NCI-H2171 (cell line): ENCODE measurements at regions not wholly inside any gene's neighbourhood (a gene's known extent, or its start where the extent isn't known, plus 50 kb on each side); places are given as distances from the start of the nearest gene placed in this dataset.
"Not testable (repeated sequence)": the region's sequence is repeated elsewhere in the genome, so short reads cannot be mapped to it uniquely, and the experiment has no call there.

Experiments used
- DNase-seq: peaks from one replicate; lab custom pipeline; 2025; lab: John Stamatoyannopoulos, UW

DNA sequence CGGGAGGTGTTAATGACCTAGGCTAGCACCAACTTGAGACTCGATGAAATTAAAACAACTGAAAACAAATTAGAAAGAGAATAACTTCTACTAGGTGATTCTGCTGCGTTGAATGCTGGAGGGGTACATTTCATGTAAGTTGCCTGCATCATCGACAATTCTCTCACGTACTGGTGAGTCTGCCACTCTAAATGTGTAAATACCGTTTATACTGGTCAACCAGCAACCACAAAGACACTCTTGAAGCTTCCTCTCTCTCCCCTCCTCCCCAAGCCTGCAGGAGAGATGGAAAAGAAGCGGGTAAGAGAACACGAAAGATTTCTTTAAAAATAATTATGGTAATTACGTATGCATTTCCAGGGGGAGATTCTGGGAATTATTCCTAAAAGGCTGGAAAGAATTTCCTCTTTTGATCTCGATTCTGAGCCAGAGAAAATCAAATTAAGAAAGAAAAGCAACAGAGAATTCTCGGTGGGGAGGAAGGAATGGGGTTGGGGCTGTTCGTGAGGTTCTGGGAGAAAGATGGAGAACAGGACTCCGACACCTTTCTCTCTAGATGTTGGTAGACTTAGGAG, 68.6 kb upstream of the MRTFB start:
- no peak for DNase-seq

DNA sequence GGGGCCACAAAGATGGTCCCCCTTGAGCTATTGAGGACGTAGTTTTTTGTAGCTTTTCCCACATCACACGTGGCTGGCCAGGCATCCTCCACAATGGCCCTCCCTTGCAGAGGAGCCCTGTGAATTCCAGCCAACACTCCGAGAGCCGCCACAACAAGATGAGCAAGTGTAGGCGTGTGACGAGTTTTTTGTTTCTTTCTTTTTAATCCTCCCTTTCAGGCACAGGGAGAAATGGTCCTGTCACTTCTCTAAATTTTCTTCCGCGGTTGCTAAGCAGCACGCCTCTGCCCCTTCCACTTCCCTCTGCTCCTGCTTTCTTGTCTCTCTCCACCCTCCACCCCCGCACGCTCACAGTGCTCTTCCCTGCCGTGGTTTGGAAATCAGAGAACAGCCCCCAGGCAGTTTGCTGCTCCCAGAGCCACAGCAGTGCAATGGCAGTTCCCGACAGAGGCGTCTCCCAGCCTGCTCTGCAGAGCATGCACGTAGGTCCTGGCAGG, 68.0 kb upstream of the MRTFB start:
- DNase-seq: no peak

DNA sequence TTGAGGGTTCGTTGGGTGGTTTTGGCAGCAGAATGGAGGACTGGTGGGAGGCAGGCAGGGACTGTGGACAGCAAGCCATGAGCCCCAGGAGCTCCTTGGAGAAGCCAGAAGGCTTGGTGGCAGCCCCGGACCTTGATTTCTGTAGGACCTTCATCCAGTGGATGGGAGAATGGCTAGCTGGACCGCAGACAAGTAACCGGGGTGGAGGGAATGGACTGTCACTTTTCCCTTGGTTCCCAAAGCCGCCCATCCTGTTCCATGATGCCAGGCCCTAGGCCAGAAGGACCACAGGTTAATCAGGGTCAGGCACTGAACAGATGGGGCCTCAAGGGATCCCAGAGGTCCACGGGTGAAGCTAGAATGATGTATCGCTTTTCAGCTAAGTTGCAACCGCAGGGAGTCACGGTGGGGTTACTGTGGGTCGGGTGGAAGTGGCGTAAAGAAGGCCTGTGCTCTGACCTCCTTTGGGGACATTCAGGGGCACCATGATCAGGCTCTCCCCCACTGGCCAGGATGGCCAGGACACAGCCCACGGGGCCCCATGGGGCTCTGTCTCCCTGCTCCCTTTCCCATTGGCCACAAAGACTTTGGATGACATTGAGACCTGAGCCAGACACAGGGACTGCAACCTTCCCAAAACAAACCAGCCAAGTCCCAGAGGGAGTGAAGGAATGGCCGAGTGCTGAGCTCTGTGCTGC, 66.9 kb upstream of the MRTFB start:
- DNase-seq: no peak

DNA sequence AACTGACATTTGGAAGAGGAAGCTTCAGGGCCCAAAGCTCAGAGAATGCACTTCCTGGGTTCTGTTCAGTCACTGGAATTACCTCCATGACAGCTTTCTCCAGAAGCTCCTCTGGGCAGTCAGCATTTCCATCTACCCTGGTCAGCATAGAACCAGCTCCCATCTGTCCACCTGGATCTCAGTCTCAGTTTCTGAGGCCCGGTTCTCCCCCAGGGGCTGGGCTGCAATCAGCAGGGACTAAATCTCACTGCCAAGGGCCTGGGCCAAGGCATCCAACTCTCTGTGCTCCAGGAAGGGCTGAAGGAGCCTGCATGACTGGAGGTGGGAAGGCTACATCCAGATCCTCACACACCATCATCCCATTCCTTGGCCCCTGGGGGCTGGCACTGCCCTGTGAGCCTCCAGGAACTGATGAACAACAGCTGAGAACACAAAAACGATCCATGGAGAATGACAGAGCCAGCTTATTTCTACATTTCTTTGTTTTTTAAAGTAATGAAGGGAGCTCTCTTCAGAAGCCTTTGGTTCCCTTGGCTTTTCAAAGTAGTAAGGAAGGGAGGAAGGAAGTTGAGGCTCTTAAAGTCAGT, 66.3 kb upstream of the MRTFB start:
- DNase-seq: no peak

DNA sequence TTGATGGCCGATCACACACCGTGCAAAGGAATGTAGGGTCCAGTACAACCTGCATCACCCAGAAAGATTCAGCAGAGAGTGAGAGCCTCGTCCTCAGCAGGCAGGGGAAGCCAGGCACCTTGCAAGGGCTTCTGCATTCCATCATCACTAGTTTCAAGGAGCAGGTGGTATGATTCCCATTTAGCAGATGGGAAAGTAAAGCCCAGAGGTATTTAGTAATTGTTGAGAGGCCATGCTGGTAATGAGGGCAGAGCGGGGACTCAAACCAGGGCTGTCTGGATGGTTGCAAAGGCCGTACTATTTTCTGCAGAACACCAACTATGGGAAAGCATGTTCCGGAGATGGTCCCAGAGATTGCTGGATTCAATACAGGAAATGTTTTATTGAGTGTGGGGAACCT, 65.8 kb upstream of the MRTFB start:
- no peak for DNase-seq

DNA sequence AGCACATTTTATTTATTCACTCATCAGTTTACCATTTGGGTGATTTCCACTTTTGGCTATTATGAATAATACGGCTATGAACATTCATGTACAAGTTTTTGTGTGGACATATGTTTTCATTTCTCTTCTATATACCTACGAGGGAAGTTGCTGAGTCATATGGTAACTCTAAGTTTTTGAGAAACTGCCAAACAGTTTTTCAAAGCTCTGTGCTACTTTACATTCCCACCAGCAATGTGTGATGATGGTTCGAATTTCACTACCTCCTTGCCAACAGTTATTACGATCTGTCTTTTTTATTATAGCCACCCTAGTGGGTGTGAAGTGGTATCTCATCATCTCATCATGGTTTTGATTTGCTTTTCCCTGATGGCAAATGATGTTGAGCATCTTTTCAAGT, 63.7 kb upstream of the MRTFB start:
- DNase-seq: no peak

DNA sequence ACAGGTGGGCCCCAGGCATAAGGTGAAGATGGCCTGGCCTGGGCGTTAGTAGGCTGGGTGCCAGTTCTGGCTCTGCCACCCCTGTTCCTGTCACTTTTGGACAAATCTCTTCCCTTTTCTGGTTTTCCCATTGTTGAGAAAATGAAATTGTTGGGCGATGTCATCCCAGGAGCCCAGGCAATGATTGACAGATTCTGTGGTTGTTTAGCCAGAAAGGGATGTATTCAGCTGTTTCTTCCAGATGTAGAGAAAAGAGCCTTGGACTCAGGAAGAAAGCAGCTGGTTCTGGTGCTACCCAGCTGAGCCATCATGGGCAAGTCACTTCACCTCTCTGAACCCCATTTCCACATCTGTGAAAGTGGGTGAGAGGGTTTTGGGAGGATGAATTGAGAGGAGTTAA, 60.1 kb upstream of the MRTFB start:
- DNase-seq: no peak

DNA sequence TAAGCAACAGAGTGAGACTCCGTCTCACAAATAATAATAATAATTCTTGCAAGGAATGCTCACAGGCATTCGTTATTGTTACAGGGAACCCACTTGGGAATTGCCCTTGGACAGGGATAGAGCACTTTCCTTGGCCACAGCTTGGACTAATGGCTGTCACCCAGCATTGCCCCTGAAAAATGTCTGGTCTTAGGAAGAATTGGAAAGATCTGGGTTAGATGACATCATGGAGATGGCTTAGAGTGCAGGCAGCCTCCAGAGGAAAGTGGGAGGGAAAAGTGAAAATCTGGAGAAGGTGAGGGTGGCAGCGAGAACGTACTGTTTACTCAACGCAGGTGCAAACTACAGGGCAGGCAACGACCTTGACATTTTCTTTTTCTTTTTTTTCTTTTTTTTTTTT, 59.3 kb upstream of the MRTFB start:
- no peak for DNase-seq

DNA sequence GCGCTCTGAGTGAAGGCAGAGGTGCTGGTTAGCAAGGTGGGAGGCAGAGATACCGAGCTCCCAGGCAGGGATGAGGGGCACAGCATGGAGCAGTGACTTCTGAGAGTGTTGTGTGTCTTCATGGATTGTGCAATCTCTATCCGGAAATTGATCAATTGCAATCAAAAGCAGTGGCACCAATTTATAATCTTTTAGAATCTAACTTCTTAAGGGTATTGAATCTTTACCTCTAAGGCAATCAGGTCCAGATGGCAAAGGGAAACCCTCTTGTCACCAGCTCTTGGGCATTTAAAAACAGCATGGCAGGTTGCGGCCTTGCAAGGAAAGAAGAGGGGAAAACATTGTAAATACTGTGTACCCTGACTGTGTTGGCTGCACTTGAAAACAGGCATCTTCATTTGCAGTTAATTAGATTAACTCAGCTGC, 58.0 kb upstream of the MRTFB start:
- DNase-seq: no peak

DNA sequence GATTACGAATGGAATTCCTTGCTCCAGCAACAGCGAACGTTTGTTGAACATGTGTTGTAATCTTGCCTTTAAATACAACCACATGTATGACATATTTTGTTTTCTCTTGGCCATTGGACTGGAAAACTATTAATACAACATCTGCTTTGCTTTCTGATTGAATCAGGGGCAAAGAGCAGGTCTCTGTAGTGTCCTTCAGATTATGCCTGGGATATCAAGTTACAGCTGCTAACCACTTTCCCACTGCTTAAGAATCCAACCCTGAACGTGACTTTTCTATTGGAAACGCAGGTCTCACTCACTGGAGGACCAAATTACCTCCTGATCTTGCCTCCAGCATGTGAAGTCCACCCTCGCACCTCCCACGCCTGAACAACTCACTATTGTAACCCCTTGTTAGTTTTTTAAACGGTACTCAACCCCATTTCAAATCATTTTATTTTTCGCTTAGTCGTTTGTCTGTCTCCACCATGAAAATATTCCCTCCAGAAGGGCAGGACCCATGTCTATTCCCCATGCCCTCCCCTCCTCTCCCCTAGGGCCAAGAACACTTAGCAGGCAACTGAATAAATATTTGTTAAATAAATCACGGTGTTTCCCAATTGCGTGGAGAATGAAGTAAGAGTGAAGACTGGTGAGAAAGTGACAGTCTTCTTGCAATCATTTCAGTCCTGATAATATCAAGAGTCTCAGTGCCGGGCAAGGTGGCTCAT, 57.4 kb upstream of the MRTFB start:
- DNase-seq: peak; percentile 69

DNA sequence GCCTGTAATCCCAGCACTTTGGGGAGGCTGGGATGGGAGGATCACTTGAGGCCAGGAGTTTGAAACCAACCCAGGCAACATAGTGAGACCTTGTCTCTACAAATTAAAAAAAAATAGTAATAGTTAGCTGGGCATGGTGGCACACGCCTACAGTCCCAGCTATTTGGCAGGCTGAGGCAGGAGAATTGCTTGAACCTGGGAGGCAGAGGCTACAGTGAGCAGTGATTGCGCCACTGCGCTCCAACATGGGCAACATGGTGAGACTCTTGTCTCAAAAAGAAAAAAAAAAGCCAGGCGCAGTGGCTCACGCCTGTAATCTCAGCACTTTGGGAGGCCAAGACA, 56.9 kb upstream of the MRTFB start:
- DNase-seq: no peak

DNA sequence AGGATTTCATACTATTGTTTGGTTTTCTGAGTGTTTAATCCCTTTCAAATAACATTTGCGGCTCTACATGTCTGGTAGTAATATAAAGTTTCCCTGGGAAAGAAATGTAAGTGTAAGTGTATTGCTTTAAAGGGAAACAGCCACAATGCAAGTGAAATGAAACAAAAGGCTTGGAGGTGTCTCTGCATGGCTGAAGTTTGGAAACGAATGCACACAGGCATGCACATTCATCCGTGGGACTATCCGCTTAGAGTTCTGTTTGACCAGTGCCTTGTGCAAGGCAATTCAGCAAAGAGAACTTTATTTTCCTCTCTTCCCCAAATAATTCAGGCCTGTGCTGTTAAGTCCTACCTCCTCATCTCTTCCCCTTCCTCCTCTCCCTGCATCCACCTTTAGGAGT, 56.1 kb upstream of the MRTFB start:
- DNase-seq: no peak

DNA sequence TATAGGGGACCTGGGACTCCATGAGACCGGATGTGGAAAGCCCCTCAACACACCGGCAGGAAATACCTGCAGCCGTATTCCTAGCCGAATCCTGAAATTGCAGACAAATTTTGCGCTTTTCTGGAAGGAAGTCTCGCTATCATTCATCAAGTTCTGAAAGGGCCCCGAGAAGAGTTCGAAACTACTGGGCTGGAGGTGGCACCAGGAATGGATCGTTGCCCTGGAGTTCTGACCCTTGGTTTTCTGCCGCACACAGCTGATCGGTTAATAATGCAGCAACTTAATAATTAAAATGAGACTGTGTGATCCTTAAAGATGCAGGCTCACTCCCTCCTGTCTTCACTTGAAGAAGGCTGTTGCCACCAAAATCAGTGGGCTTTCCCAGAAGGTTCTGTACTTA, 55.7 kb upstream of the MRTFB start:
- no peak for DNase-seq

DNA sequence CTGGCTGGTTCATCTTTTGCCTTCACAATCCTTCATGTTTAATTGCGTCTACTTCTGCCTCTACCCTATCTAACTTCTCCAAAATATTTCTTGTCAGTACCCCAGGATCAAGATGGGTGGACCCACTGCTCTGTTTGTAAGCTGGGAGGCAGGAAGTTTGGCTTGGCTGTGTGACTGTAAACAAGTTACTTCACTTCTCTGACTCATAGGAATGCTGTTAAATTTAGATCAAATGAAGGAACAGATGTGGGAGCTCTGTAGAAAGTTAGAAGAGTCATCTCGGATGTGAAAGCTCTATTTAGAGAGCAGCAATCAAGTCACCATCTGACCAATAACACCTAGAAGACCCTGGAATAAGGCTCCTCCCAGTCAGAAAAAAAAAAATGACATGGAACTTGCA, 55.2 kb upstream of the MRTFB start:
- no peak for DNase-seq

DNA sequence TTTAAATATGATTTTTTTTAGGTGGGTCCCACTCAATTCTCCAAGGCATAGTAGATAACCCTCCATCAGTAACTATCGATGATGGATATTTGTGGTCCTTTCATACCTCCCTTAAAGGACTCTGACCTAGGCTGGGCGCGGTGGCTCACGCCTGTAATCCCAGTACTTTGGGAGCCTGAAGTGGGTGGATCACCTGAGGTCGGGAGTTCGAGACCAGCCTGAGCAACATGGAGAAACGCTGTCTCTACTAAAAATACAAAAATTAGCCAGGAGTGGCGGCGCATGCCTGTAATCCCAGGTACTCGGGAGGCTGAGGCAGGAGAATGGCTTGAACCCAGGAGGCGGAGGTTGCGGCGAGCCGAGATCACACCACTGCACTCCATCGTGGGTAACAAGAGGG, 54.8 kb upstream of the MRTFB start:
- DNase-seq: not testable (repeated sequence)

DNA sequence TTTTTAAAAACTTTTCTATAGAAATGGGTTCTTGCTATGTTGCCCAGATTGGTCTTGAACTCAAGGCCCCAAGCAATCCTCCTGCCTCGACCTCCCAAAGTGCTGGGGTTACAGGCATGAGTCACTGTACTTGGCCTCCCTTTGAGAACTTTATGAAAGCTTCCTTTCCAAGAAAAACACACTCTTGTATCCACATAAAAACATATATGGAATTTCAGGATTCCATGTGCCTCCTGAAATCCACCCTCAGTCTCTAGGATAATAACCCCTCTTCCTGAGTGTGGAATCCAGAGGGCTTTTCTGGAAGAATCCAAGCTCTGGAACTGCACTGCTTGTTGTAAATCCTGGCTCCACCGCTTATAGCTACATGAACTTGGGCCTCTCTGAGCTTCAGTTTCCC, 53.2 kb upstream of the MRTFB start:
- no peak for DNase-seq

DNA sequence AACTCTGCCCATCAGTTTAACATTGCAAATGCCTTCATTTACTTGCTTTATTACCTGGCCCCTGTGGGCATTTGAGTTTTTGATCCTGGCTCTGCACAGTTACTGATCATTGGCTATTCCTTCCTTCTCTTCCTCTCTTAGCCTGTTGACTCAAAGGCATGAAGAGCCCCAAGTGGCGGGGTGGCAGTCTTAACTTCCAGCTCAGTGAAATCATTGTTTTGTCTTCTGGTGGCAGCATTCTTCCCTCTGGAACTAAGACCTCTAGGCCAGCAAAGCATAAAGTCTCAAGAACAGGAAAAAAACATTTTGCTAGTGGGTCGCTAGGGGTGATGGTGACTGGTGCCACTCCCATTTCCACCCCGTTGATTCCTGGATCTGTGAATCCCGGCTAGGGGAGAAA, 52.3 kb upstream of the MRTFB start:
- DNase-seq: no peak

DNA sequence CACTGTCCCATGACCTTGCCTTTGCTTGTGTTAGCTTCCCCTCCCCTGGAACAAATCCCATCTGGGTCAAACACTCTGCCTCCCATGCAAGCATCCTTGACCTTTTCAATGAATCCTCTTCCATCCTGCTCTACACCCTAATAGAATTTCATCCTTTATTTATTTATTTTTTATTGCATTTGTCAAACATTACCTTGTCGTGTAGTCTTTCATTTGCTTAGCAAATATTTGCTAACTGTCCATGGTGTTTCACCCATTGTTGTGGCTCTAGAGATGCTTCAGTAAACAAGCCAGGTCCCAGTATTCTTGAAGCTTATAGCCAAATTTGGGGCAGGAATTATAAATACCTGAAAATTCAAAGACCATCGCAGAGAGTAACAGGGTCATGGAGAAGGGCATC, 51.0 kb upstream of the MRTFB start:
- DNase-seq: no peak
